ENCODE measurements at regions not wholly inside any gene's neighbourhood (a gene's known extent, or its start where the extent isn't known, plus 50 kb on each side); places are given as distances from the start of the nearest gene placed in this dataset.

DNA sequence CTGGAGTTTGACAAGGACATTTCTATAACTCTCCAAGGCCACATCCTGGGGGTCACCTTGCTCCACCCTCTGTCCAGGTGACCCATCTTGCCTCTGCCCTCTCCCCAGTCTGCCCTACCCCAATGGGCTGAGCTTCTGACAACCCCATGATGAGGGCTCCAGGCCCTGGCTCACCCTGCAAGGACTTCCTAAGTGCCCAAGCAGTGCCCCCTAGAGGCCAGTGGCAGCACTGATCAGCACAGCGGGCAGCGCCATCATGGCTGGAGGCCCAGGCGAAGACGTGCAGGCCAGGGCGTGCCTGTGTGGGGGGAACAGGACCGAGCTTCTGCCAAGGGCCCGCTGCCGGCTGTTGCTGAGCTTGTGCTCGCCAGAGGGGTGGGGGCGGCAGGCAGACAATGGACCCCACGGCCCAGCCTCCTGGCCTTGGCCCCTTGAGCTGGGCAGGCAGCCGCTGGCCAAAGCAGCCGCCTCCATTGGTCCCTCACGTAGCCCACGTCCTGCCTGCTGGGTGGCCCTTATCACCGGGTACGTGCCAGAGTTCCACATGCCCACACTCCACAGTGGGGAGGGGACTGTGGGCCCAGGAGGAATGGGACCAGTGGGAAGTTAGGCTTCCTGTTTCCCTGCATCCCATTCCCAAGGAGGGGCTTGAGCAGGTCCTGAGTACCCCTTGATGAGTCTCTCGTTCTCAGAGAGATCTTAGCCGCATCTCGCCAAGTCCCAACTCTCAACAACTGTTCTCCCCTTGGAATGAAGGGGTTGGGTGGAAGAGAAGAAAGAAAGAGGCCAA, 64.3 kb downstream of the MRPL14 start:
- H3K27ac Mint-ChIP-seq, result peak overlapping the region; percentile 48
- H3K4me1 Mint-ChIP-seq, result peaks cover 10% of the 10 kb centered on the region
- peaks cover 3% of the 10 kb centered on the region for H3K27me3 Mint-ChIP-seq
- no peaks in the 10 kb centered on the region for H3K36me3 Mint-ChIP-seq (ENCODE audit: low read depth)
- H3K4me3 Mint-ChIP-seq, result no peak overlapping the region
- no peak for ATAC-seq (replicated peaks)
- H3K9me3 Mint-ChIP-seq, result no peaks in the 10 kb centered on the region

DNA sequence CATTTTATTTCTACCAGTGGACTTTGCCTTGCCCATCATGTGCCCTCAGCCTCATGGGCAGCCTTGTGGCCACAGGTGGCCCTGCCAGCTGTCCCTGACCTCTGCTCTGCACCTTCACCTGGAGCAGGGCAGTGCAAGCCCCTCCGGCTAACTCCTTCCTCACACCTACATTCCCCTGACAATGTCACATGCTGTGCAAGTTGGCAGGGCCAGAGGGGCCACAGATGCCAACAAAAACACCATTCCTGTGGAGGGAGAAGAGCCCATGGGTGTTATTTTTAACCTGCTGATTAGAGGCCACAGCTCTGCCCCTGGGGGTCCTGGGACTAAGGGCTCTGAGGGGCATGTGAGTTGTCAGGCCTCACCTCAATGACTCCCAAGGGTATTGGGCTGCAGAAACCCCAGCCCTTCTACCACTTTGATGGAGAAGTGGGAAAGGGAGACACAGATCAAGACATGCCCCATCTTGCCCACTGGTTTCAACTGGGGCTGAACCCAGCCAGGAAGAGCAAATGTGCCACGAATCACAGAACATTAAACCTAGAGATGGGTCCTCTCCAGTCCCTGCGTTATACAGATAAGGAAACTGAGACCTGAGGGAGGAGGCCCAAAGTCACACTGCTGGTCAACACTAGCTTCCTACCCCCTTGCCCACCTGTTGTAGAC, 65.0 kb downstream of the MRPL14 start:
- Mint-ChIP-seq H3K4me1 (peaks cover 10% of the 10 kb centered on the region), H3K27ac (peak overlapping the region; percentile 48), H3K27me3 (peaks cover 3% of the 10 kb centered on the region), H3K36me3 (ENCODE audit: low read depth) (no peaks in the 10 kb centered on the region), H3K4me3 (no peak overlapping the region), H3K9me3 (no peaks in the 10 kb centered on the region)
- ATAC-seq (replicated peaks), result no peak

DNA sequence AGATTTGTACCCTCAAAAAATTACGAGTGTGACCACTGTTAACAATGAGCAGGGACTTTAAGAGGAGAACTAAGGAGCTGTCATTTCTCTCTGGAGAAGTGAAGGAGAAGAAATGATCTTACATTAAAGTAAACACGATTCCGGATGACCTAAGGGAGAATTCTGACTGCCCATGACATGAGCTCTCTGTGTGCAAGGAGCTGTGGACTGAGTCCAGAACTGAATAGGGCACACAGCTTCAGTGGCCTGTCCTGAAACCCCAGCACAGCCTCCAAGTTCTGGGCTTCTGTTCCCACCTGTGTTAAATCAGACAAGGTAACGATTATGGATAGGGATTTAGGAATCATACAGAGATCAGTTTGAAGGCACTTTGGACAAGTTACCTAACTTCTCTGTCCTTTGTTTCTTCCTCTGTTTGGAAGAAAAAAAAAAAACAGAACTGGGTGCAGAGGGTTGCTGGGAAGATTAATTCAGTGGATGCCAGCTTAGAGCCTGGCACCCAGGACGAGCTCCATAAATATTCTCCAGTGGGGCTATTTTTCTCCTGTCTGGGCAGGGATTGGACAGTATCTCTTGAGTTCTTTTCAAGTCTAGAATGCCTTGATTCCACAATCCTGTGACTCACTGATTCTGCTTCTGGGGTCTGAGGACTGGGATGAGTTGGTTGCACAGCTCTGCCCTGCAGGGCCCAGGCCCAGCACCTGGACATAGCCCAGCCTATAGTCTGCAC, 65.7 kb downstream of the MRPL14 start:
- Mint-ChIP-seq H3K27ac (peak overlapping the region; percentile 55), H3K36me3 (ENCODE audit: low read depth) (no peaks in the 10 kb centered on the region), H3K9me3 (no peaks in the 10 kb centered on the region), H3K27me3 (peaks cover 3% of the 10 kb centered on the region), H3K4me1 (peaks cover 10% of the 10 kb centered on the region), H3K4me3 (no peak overlapping the region)
- no peak for ATAC-seq (replicated peaks)

DNA sequence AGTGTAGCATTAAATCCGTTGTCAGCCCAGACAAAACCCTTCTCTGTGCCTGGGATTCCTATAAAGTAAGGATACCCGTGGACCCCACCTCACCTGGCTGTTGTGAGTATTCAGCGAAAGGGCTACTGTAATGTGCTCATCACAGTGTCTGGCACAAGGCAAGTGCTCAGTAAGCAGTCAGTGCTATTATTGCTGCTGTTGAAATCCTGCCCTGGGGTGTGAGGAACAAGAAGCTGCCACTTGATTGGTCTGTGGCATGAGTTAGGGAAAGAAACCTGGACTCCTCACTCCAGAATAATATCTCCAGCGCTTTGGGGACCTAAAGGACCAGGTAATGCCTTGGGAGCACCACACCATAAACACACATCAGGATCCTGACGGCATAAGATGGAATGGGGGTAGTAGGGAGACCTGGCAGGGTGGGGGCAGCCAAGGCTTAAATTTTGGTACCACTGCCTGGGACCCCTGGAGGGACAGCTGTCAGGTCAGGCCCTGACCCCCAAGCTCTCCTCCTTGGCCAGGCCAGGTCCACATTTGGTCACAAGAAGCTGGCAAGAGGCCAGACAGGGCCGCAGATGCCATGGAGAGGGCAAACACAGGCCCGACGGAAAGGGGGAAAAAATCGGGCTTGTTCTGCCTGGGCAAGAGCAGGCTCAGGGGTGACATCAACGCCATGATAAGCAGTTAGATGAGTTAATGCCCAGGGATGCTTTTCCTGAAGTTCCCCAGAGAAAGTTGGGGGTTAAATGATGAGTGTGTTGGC, 66.5 kb downstream of the MRPL14 start:
- no peaks in the 10 kb centered on the region for H3K36me3 Mint-ChIP-seq (ENCODE audit: low read depth)
- H3K9me3 Mint-ChIP-seq, result no peaks in the 10 kb centered on the region
- H3K4me3 Mint-ChIP-seq, result no peak overlapping the region
- peaks cover 10% of the 10 kb centered on the region for H3K4me1 Mint-ChIP-seq
- no peak for ATAC-seq (replicated peaks)
- H3K27me3 Mint-ChIP-seq, result peaks cover 3% of the 10 kb centered on the region
- peak overlapping the region; percentile 55 for H3K27ac Mint-ChIP-seq

DNA sequence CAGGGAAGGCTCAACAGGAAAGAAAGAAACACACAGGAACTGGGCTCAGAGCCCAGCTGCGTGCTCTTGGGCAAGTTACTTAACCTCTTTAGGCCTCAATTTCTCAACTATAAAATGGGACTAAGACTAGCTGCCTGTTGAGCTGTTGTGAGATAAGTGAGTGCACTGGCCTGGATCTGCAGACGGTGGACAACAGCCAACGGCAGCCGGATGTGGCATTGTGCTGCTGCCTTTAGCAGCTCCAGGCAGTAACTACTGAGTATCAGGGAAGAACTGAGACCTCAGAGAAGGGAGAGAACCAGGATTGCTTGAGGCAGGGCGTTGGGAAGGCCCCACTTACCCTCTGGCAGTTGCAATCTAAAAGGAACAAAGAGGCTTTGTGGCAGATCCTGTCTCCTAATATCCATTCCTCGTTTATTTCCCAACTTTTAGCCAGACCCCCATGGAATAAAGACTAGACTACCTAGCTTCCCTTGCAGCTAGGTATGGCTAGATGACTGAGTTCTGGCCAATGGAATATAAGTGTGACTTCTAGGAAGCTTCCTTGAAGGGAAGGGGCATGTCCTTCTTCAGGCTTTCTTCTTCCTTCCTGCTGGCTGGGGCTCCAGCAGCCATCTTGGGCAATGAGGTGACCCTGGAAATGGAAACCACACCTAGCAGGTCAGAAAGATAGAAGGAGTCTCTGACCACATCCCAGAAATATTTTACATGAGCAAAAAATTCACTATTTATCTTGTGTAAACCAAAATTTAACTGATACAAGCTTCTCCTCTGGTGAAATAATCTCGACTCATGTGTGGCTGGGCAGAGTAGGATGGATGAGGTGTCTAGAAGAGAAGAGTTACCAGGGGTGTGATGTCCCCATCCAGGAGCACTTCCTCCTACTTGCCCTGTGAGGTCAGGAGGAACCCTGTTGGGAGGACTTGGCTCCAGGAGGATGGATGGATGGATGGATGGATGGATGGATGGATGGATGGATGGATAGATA, 67.6 kb downstream of the MRPL14 start:
- H3K4me1 Mint-ChIP-seq, result peaks cover 6% of the 10 kb centered on the region
- H3K36me3 Mint-ChIP-seq (ENCODE audit: low read depth), result no peaks in the 10 kb centered on the region
- peaks cover 3% of the 10 kb centered on the region for H3K27me3 Mint-ChIP-seq
- ATAC-seq (replicated peaks), result no peak
- no peak overlapping the region for H3K4me3 Mint-ChIP-seq
- H3K9me3 Mint-ChIP-seq, result no peaks in the 10 kb centered on the region
- no peak overlapping the region for H3K27ac Mint-ChIP-seq

DNA sequence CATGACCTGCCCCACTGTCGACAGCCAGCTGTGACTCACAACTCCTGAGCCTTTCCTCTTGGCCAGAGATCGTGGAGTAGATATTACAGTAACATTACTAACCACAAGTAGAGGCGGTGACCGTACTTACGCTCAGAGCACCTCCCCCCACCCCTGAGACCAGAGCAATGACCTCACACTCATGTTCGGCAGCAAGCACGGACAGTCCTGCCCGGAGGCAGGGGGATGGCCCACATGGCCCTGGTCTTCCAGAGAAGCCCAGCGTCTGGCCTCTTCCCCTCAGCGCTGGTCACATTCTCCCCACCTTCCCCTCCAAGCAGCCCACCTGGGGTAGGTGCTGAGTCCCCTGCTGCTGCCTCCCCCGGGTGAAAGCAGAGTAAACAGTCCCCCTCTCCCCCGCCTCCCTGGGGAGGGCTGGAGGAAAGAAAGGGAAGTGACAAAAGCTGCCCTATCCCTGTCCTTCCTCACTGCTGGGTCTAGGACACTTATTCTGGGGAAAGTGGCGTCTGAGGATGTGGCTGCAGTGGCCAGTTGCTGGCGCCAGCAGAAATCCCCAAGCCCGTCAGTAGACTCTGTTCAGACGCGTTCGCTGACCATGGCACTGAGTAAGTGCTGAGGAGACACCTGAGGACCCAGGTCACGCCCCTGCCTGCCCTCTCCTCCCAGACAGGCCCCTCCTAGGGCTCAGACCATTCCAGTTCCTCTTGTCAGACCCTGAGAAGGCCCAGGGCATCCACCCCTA, 68.5 kb downstream of the MRPL14 start:
- peak overlapping the region; percentile 27 for H3K4me3 Mint-ChIP-seq
- ATAC-seq (replicated peaks), result peak; percentile 93
- peak overlapping the region; percentile 71 for H3K27ac Mint-ChIP-seq
- no peaks in the 10 kb centered on the region for H3K4me1 Mint-ChIP-seq
- no peaks in the 10 kb centered on the region for H3K9me3 Mint-ChIP-seq
- peaks cover 3% of the 10 kb centered on the region for H3K27me3 Mint-ChIP-seq
- H3K36me3 Mint-ChIP-seq (ENCODE audit: low read depth), result no peaks in the 10 kb centered on the region

DNA sequence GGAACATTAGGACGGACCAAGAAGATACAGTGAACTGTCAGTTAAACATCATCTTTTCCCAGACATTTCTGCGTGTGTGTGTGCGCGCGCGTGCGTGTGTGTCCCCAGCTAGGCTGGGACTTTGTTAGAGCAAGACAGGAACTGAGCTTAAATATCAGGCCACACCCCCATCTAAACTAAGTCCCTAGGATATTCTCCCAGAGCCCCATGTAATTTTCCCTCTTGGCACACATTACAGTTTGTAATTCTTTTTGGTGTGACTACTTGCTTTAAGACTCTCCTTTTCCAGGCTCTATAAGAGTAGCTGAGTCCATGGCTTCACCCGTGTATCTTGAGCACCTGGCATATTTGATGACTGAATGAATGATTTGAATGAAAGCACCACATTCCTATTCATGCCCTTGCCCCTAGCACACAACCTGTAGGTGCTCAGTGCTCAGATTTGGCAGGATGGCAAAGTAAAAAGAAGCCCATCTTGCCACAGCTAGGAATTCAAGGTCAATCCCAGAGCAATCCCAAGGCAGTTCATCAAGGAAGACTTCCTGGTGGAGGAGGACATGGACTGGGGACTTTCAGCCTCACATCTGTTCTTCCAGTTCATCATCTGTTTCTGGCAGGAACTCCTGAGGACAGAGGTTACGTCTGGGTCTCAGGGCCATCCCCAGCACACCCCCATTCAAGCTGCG, 69.2 kb downstream of the MRPL14 start:
- Mint-ChIP-seq H3K36me3 (ENCODE audit: low read depth) (no peaks in the 10 kb centered on the region), H3K27me3 (peaks cover 3% of the 10 kb centered on the region), H3K9me3 (no peaks in the 10 kb centered on the region), H3K27ac (peak overlapping the region; percentile 71), H3K4me3 (peak overlapping the region; percentile 27), H3K4me1 (no peaks in the 10 kb centered on the region)
- ATAC-seq (replicated peaks), result no peak

DNA sequence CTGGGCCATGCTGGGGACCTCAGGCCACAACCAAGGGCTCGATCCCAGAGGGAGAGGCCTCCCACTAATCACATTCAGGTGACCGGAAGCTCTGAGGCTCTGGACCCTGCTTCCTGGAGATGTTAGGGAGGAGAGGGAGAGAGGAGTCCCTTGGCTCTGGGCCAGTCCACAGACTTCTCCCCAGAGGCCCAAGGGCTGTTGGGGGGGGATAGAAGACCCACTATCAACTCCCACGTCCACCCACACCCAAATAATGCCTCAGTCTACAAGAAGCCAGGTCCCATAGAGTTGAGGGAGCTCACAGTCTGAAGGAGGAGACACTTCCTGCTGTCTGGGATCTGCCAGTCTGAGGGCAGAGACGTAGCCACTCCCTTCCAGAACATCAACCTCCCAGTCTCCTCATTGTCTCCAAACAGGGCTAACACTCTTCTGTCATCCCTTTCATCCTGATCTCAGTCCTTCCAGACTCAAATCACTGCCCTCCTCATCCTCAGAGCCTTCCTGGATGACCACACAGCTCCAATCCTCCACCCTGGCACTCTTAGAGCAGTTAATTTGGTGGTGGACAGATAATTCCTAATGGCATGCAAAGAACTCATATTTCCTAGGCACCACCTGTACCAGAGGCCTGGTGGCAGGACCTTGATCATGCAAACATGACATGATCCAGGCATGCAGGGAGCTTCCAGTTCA, 69.9 kb downstream of the MRPL14 start:
- Mint-ChIP-seq H3K27ac (no peak overlapping the region), H3K4me3 (no peak overlapping the region), H3K27me3 (peaks cover 3% of the 10 kb centered on the region), H3K9me3 (no peaks in the 10 kb centered on the region), H3K36me3 (ENCODE audit: low read depth) (no peaks in the 10 kb centered on the region), H3K4me1 (no peaks in the 10 kb centered on the region)
- ATAC-seq (replicated peaks), result no peak

DNA sequence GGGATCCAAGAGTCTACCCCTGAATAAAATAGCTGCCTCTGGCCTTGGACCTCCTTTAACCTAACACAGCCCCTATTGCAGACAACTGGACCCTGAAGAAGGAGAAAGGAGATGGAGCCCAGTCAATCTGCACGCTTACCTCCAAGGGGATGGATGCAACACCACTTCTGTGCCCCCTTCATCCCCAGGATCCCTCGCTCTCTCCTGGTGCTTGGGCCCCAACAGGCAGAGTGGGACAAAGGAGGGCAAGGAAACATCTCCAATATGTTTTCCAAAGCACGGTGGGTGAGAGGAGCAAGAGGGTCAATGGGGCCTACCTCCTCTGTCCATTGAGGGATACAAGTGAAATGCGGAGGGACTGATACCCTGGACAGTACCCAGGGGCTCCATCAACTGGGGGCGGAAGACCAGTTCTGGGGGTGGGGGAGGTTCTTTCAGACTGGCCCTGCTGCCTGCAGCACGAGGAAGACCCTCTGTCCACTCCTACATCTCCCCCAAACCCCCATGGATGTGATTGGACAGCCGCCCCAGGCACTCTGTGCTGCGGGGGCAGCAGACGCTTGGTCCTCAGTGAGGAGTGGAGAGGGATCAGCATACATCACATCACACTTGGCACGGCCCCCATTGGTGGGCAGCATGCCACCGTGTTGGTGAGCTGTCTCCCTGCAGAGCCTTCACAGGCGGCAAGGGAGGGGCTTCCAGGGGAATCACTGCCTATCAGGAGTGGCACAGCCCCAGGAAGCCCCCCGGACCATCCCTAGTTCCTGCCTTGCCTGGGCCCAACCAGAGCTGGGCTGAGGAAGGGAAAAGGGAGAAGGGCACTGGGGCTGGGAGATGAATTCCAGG, 70.6 kb downstream of the MRPL14 start:
- H3K4me3 Mint-ChIP-seq, result no peak overlapping the region
- H3K27ac Mint-ChIP-seq, result no peak overlapping the region
- H3K4me1 Mint-ChIP-seq, result no peaks in the 10 kb centered on the region
- no peak for ATAC-seq (replicated peaks)
- peaks cover 3% of the 10 kb centered on the region for H3K27me3 Mint-ChIP-seq
- H3K36me3 Mint-ChIP-seq (ENCODE audit: low read depth), result no peaks in the 10 kb centered on the region
- no peaks in the 10 kb centered on the region for H3K9me3 Mint-ChIP-seq

DNA sequence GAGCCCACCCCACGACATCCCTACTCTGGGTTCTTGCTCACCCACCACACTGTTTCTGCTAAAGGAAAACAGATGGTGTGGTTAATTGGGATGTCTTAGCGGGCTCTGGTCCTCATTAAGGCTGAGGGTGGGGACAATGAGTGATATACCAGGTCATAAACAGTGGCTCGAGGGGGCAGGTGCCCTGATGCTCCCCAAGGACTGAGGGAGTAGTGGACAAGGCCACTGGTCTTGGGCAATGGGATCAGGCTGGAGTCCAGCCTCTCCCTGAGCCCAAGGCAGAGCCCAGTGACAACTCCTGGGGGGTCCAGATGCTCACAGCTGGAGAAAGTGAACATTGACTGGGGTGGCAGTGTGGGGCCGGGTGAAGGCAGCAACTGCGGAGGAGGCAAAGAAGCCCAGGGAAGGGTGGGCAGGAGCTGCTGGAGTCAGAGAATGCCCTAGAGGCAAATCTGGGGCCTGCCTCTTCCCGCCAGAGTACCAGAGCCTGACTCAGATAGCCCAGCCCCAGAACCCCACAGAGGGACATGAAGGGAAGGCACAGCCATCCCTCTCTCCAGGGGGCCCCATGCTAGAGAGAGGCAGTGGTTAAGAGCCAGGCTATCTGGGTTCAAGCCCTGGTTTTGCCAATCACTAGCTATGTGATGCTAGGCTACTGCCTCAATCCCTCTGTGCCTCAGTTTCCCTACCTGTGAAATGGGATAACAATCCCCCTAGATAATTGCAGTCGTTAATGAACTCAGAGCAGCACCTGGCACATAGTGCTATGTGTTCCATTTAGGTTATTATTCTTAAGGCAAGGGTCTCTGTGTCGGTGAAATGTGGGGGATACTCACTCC, 72.3 kb downstream of the MRPL14 start:
- H3K4me3 Mint-ChIP-seq, result no peak overlapping the region
- H3K36me3 Mint-ChIP-seq (ENCODE audit: low read depth), result no peaks in the 10 kb centered on the region
- H3K9me3 Mint-ChIP-seq, result no peaks in the 10 kb centered on the region
- no peak overlapping the region for H3K27ac Mint-ChIP-seq
- peaks cover under 1% of the 10 kb centered on the region for H3K27me3 Mint-ChIP-seq
- no peaks in the 10 kb centered on the region for H3K4me1 Mint-ChIP-seq
- ATAC-seq (replicated peaks), result no peak
